ENCODE measurements at regions not wholly inside any gene's neighbourhood (a gene's known extent, or its start where the extent isn't known, plus 50 kb on each side); places are given as distances from the start of the nearest gene placed in this dataset.

DNA sequence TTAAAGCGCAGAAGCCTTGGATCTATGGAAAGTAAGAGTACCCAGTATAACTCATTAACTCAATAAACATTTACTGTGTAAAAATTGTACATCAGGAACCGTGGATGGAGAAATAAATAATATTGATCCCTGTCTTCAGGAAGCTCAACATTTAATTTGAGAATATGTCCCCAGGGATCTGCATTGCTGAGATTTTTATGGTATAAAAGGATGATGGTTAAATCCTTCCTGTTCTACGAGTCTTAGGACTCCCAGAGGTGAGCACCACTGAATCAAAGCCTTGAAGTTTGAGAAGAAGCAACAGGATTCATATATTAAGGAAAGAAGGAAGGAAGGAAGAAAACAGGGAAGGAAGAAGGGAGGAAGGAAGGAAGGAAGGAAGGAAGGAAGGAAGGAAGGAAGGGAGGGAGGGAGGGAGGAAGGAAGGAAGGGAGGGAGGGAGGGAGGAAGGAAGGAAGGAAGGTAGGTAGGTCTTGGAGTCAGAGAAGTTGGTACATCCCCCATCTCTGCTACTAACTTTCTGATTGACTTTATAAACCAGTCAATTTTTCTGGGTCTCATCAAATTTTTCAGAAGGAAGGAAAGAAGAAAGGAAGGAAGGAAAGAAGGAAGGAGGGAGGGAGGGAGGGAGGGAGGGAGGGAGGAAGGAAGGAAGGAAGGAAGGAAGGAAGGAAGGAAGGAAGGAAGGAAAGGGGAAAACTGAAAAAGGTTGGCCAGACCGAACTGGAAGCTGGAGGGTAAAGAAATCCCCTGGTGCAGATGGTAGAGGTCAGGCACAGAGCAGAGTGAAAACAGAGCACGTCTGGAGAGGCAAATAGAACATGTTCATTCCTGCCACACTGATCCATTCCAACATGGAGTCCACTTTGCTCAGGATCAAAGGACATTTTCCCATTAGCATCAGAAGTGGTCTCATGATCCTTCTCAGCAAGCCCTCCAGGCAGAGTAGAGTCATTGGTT is 422.2 kb upstream of the CDH11 start:
- no peak for DNase-seq (ENCODE audit: low spot score)

- no peak for DNase-seq (ENCODE audit: low spot score)
These were observed 419.8 kb upstream of the CDH11 start for GRCh38 chr16:65541646-65542045.

- no peak for DNase-seq (ENCODE audit: low spot score)
These were observed 419.0 kb upstream of the CDH11 start for GRCh38 chr16:65540901-65541300.

DNA sequence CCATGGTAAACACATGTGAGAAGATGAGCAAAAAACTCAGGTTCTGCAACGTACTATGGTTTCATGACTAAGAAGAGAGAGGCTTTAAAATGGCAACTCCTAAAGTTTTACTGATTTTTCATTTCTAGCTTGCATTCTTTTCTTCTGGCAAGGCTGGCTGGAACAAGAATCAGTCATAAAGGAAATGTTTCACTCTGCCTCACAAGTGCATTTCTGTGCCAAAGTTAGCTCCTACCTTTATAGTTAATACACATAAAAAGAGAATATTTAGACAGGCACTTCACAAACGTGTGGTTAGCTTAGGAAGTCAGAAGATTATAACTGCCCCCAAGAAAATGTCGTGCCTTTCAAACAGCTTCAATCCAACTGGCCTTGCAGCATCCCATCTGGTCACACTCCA is 417.1 kb upstream of the CDH11 start:
- DNase-seq (ENCODE audit: low spot score), result no peak

GRCh38 chr16:65537336-65537735 is 415.5 kb upstream of the CDH11 start:
- no peak for DNase-seq (ENCODE audit: low spot score)

GRCh38 chr16:65534121-65534528 is 412.3 kb upstream of the CDH11 start:
- DNase-seq (ENCODE audit: low spot score), result no peak

DNA sequence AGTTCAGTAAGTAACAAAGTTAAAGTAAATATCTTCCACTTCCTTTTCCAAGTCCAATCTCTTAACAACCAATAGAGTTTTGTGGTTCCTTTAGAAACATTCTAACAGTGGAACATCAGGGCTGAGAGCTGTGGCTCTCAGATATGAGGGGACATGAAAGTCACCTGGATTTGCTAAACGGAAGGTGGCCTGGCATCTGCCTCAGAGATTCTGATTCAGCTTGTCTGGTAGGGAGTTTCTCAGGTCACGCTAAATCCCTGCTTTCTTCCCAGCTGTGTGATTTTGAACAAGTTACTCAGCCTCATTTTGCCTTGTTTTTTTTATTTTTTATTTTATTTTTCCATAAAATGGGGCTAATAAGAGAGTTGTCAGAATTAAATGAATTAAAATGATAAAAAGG is 411.0 kb upstream of the CDH11 start:
- DNase-seq (ENCODE audit: low spot score), result no peak

- no peak for DNase-seq (ENCODE audit: low spot score)
These were observed 410.4 kb upstream of the CDH11 start for GRCh38 chr16:65532258-65532657.

DNA sequence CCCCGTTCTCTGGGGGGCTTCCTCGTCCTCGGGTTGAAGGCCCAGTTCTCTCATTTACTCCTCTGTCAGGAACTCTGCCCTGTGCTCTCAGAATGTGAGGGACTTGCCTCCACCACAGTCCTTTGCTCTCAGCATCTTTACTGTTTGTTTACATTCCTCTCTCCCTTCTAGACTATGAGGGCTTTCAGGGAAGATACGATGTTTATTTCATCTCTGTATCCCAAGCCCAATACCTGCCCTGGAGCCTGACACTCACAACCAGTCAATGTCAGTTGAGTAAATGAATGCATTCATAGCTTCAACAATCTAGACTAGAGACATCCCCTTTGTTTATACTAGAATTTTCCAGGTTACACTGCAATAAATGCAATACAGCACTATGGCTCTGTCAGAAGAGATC is 409.6 kb upstream of the CDH11 start:
- no peak for DNase-seq (ENCODE audit: low spot score)

- no peak for DNase-seq (ENCODE audit: low spot score)
These were observed 403.8 kb upstream of the CDH11 start for GRCh38 chr16:65525707-65526106.

- DNase-seq (ENCODE audit: low spot score), result no peak
These were observed 403.1 kb upstream of the CDH11 start for GRCh38 chr16:65524997-65525396.

- no peak for DNase-seq (ENCODE audit: low spot score)
These were observed 402.4 kb upstream of the CDH11 start for GRCh38 chr16:65524231-65524630.

- no peak for DNase-seq (ENCODE audit: low spot score)
These were observed 401.6 kb upstream of the CDH11 start for GRCh38 chr16:65523283-65523944.

DNA sequence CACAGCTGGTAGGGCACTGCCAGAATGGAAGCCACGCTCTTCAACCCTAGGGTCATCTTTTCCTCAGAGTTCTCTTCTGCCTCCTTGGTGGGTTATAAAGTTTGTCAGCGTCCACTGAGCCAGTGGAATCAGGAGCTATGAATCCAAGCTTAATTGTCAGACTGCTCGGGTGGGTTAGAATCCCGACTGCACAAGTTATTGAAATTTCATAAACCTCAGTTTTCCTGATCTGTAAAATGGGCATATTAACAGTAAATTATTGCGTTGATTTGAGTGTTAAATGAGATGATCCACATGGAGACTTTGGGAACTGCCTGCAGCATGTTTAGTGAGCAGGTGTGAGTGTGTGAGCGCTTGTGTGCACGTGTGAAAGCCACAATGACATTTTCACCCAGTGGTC is 400.5 kb upstream of the CDH11 start:
- DNase-seq (ENCODE audit: low spot score), result no peak

DNA sequence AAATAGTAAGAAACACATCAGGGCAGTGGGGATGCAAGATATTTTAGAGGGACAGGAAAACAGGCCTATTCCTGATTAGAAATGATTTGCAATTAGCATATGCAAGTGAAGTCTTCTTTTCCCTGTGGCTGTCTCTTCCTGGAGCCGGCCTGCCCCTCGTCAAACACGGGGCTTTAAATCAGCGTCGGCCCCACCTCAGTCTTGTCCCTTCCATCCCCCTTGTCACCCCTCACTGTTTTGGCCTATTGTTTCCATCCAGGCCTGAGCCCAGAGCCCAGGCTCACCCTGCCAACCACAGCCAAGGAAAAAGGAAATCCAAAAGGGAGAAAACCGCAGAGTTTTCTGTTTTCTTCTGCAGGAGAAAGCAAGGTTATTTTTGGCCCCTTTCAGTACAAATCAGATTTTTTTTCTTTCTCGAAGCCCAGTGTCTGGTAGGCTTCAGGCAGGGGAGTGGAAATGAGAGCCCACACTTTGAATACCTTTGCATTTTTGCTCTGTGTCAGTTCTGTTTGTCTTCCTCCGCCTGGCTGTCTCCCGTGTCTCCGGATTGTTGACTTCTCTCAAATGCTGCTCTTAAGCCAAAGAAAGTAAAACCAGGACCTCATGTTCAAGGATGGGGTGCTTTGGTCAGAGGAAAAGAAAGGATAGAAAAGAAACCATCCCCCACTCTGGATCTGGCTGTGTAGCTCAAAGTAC is 399.9 kb upstream of the CDH11 start:
- DNase-seq (ENCODE audit: low spot score), result no peak

GRCh38 chr16:65519402-65519801 is 397.5 kb upstream of the CDH11 start:
- no peak for DNase-seq (ENCODE audit: low spot score)

DNA sequence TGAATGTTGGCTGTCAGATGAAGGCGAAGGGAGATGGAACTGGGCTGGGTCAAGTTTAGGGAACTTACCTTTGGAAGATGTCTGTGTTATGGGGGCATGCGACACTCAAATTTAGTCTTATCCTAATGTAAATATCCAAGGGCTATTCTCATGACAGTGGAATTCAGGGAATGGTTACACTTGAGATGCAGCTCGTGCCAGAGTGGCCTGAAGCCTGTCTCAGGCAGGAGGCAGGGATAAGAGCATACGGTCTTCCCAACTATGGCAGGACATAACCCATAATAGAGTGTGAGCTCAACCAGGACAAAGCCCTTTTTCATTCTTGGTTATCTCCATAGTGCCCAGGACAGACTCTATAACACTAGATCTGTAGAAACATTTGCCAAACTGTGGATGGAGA is 393.3 kb upstream of the CDH11 start:
- DNase-seq (ENCODE audit: low spot score), result no peak

- no peak for DNase-seq (ENCODE audit: low spot score)
These were observed 389.0 kb upstream of the CDH11 start for GRCh38 chr16:65510850-65511249.

GRCh38 chr16:65510241-65510640 is 388.4 kb upstream of the CDH11 start:
- no peak for DNase-seq (ENCODE audit: low spot score)

DNA sequence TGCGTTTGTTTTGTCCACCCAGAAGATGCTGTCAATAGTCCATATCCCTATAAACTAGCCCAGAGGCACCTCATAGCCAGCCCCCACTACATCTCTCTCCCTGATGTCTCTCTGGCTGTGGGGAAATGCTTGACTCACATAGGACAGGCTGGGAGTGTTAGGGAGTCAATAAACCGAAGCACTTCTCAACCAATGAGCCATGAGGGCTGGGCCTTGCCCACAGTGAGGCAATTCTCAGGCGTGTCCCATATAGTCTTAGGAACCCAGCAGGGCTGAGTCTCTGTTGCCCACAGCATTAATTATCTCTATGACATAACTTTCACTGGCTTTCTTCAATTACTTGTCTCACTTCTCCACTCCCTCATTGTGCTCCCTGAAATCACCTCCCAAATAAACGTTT is 387.3 kb upstream of the CDH11 start:
- no peak for DNase-seq (ENCODE audit: low spot score)

DNA sequence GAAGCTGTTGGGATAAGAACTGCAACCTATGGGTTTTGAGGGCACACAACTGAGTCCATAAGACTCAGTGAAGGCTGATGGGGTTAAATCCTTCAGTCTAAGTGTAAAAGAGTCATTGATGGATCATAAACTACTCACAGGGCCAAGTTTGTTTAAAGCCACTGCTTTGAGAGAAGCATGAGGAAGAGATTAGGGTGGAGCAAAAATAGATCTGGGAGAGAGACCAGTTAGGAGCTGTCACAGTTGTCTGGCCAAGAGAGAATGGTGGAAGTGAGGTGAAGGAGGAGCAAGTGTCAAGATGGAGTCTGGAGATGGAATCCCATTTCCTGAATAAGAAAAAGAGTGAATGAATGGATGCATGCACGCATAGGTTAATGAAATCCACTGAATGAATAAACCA is 379.1 kb upstream of the CDH11 start:
- DNase-seq (ENCODE audit: low spot score), result no peak

- DNase-seq (ENCODE audit: low spot score), result no peak
These were observed 378.1 kb upstream of the CDH11 start for GRCh38 chr16:65500007-65500406.

DNA sequence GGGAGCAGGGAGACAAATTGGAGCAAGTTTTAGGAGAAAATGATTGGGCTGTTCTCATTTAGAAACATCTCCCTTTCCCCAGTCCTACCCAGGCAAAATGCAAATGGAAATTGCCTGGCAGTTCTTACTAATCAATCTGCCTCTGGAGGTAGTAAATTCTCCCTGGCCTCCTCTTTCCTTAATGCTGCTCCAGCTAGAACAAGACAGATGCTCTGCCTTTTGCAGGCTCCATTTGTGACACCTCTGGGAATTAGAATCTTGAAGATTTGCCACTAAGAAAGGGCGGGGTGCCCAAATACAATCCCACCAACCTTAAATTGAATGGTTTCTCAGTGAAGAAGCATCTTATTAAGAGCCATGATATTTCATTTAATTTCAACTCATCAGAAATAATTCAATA is 377.7 kb upstream of the CDH11 start:
- DNase-seq (ENCODE audit: low spot score), result no peak

All from LoVo (cell line).